Keratinocyte (primary cell): ENCODE measurements at regions not wholly inside any gene's neighbourhood (a gene's known extent, or its start where the extent isn't known, plus 50 kb on each side); places are given as distances from the start of the nearest gene placed in this dataset.

Source experiments
- DNase-seq: peaks from one replicate; pipeline ENCODE4 v3.0.0-alpha.2; 2011; ENCODE audit warnings: low read depth, missing footprints, low spot score
- FAIRE-seq: peaks from 2 replicates; lab custom pipeline; 2011; peaks lifted over from hg19 to GRCh38; lab: Jason Lieb, UNC
- H2AFZ ChIP-seq: 2 replicates; pipeline ENCODE4 v1.6.0; 2012; ENCODE audit warnings: low read length, control low read depth, inconsistent platforms; ENCODE audit not compliant: control insufficient read depth
- H3K27ac ChIP-seq: 2 replicates; pipeline ENCODE4 v1.5.1; 2011; ENCODE audit warnings: low read length; ENCODE audit not compliant: control insufficient read depth, insufficient read depth
- H3K27me3 ChIP-seq: 3 replicates; pipeline ENCODE4 v1.6.0; 2011; ENCODE audit warnings: low read length; ENCODE audit not compliant: control insufficient read depth, insufficient read depth; ENCODE audit errors: extremely low read depth
- H3K36me3 ChIP-seq, 2 experiments: 2 replicates in 1 of 2; 3 replicates in 1 of 2; pipeline ENCODE4 v1.5.1; 2011; ENCODE audit warnings: low read length in 2 of 2, mild to moderate bottlenecking in 1 of 2; ENCODE audit not compliant: control insufficient read depth in 2 of 2, insufficient read depth in 2 of 2; ENCODE audit errors: extremely low read depth in 1 of 2
- H3K4me1 ChIP-seq: 3 replicates; pipeline ENCODE4 v1.5.1; 2011; ENCODE audit warnings: low read length; ENCODE audit not compliant: control insufficient read depth, insufficient read depth; ENCODE audit errors: extremely low read depth
- H3K4me2 ChIP-seq: 3 replicates; pipeline ENCODE4 v1.6.0; 2011; ENCODE audit warnings: low read depth, low read length; ENCODE audit not compliant: control insufficient read depth, insufficient read depth; ENCODE audit errors: extremely low read depth
- H3K4me3 ChIP-seq, 3 experiments: fragments of 200-600 bp in 1 of 3; sonication (generic) in 1 of 3; 2 replicates in 2 of 3; 3 replicates in 1 of 3; pipeline ENCODE4 v1.5.1; 2011 to 2016; ENCODE audit warnings: low read length in 3 of 3, mild to moderate bottlenecking in 3 of 3, control low read depth in 2 of 3, inconsistent platforms in 1 of 3, low read depth in 1 of 3, mixed read lengths in 1 of 3, mixed run types in 1 of 3, moderate library complexity in 1 of 3; ENCODE audit not compliant: control insufficient read depth in 2 of 3, insufficient read depth in 2 of 3; ENCODE audit errors: extremely low read depth in 1 of 3
- H3K79me2 ChIP-seq: 2 replicates; pipeline ENCODE4 v1.6.0; 2012; ENCODE audit warnings: low read length; ENCODE audit not compliant: control insufficient read depth, insufficient read depth
- H3K9ac ChIP-seq: 3 replicates; pipeline ENCODE4 v1.6.0; 2011; ENCODE audit warnings: low read length; ENCODE audit not compliant: control insufficient read depth, insufficient read depth; ENCODE audit errors: extremely low read depth
- H3K9me1 ChIP-seq: 3 replicates; pipeline ENCODE4 v1.6.0; 2011; ENCODE audit warnings: low read length; ENCODE audit not compliant: control insufficient read depth, insufficient read depth; ENCODE audit errors: extremely low read depth
- H3K9me3 ChIP-seq: 2 replicates; pipeline ENCODE4 v1.5.1; 2012; ENCODE audit warnings: low read depth, low read length; ENCODE audit not compliant: control insufficient read depth
- H4K20me1 ChIP-seq: 3 replicates; pipeline ENCODE4 v1.6.0; 2011; ENCODE audit warnings: low read length; ENCODE audit not compliant: control insufficient read depth, insufficient read depth; ENCODE audit errors: extremely low read depth
- EZH2 ChIP-seq: IDR thresholded peaks from one replicate; pipeline ENCODE4 v1.6.1; 2012; ENCODE audit warnings: inconsistent platforms, mild to moderate bottlenecking, low read length, moderate library complexity
- dilution Hi-C: fragments of 300-500 bp; cut with MboI; formaldehyde crosslinking; loops from one replicate; pipeline ENCODE4 v1.7.0; 2020; ENCODE audit warnings: low sequenced_read_pairs; ENCODE audit not compliant: extremely low pct_ligation_motif_present
- small RNA-seq, 3 experiments: library from RNA; depleted of rRNA; stranded (forward); fragments of <200 nt; gene quantifications; one replicate each; pipeline ENCODE3, GENCODE V24; 2012; ENCODE audit warnings: low read depth in 3 of 3, low replicate concordance in 1 of 3; ENCODE audit not compliant: insufficient read length in 3 of 3
- TF ChIP-seq, protein P1 (sequence below), 3 experiments: IDR thresholded peaks in 1 of 3; conservative IDR thresholded peaks in 1 of 3; optimal IDR thresholded peaks in 1 of 3; 2 replicates in 2 of 3; 3 replicates in 1 of 3; pipeline versions ENCODE3 to v1.5.1; 2011; ENCODE audit warnings: low read length in 3 of 3, mild to moderate bottlenecking in 3 of 3, moderate library complexity in 2 of 3, control low read depth in 1 of 3, inconsistent platforms in 1 of 3; ENCODE audit not compliant: insufficient read depth in 2 of 3; ENCODE audit errors: extremely low read depth in 1 of 3

DNA sequence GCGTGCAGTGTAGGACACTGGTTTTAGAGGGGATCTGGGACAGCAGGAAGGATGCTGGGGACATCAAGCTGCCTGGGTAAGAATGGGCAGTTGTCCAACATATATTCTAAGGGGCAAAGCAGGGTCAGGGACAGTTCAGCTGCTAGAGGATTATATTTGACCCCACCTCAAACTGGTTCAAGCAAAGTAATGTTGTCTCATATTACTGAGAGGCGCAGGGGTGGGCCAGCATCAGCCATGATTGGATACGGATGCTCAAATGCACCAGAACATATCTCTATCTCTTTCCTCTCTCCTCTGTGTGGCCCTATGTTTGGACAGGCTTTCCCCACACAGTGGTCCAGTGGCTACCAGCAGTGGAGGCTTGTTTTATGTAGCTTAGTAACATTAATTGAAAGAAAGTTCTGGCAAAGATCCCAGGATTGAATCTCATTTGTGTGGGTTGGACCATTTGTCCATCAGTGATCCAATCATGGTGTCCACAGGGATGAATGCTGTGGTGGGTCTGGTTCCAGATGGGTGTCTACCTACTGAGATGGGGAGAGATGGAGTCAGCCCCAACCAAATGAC lies 49.8 kb upstream of the RGMA start:
- H3K4me1 ChIP-seq, result no peaks in the 10 kb centered on the region
- no peak overlapping the region for H2AFZ ChIP-seq
- H3K4me2 ChIP-seq, result no peak overlapping the region
- TF ChIP-seq, protein P1, sequence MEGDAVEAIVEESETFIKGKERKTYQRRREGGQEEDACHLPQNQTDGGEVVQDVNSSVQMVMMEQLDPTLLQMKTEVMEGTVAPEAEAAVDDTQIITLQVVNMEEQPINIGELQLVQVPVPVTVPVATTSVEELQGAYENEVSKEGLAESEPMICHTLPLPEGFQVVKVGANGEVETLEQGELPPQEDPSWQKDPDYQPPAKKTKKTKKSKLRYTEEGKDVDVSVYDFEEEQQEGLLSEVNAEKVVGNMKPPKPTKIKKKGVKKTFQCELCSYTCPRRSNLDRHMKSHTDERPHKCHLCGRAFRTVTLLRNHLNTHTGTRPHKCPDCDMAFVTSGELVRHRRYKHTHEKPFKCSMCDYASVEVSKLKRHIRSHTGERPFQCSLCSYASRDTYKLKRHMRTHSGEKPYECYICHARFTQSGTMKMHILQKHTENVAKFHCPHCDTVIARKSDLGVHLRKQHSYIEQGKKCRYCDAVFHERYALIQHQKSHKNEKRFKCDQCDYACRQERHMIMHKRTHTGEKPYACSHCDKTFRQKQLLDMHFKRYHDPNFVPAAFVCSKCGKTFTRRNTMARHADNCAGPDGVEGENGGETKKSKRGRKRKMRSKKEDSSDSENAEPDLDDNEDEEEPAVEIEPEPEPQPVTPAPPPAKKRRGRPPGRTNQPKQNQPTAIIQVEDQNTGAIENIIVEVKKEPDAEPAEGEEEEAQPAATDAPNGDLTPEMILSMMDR (optimal IDR thresholded peaks at IDR 0.05 in 1 of 3, IDR thresholded peaks at IDR 0.05 in 1 of 3, conservative IDR thresholded peaks at IDR 0.05 in 1 of 3; ENCODE audit: extremely low read depth in 1 of 3, insufficient read depth in 2 of 3, low read length in 3 of 3), result no peak
- no peak for TF ChIP-seq EZH2
- H3K9me3 ChIP-seq, result no peaks in the 10 kb centered on the region
- H3K9ac ChIP-seq, result no peak overlapping the region
- H4K20me1 ChIP-seq, result no peaks in the 10 kb centered on the region
- DNase-seq, result no peak
- H3K36me3 ChIP-seq, result no peaks in the 10 kb centered on the region
- no peak overlapping the region for H3K4me3 ChIP-seq
- H3K9me1 ChIP-seq, result no peaks in the 10 kb centered on the region
- dilution Hi-C loops, result no loop called here
- no peak overlapping the region for H3K27ac ChIP-seq
- H3K79me2 ChIP-seq, result no peaks in the 10 kb centered on the region
- FAIRE-seq, result no peak
- H3K27me3 ChIP-seq, result no peaks in the 10 kb centered on the region

Small RNA genes lying in the stretch of these regions (small RNA-seq; reads per million reads assigned to genes)
- gene AC103996.1 (0 reads per million in 3 experiments), gene AC112693.2 (0 reads per million in 3 experiments)
